Glutamatergic neuron (in vitro differentiated cells): ENCODE measurements at regions not wholly inside any gene's neighbourhood (a gene's known extent, or its start where the extent isn't known, plus 50 kb on each side); places are given as distances from the start of the nearest gene placed in this dataset.

ENCODE experiments used
- DNase-seq: peaks from one replicate; pipeline ENCODE4 v3.0.0; 2022
- H3K27ac Mint-ChIP-seq: one replicate; pipeline ENCODE4 v1.8.0; 2020; ENCODE audit warnings: mild to moderate bottlenecking, mixed read lengths, inconsistent platforms; ENCODE audit not compliant: unreplicated experiment
- H3K27me3 Mint-ChIP-seq: one replicate; pipeline ENCODE4 v1.8.0; 2020; ENCODE audit warnings: mild to moderate bottlenecking, moderate library complexity, mixed read lengths, inconsistent platforms; ENCODE audit not compliant: unreplicated experiment
- H3K36me3 Mint-ChIP-seq: one replicate; pipeline ENCODE4 v1.8.0; 2020; ENCODE audit warnings: mild to moderate bottlenecking, mixed read lengths, inconsistent platforms; ENCODE audit not compliant: unreplicated experiment
- H3K4me1 Mint-ChIP-seq: one replicate; pipeline ENCODE4 v1.8.0; 2020; ENCODE audit warnings: mild to moderate bottlenecking, low read depth, mixed read lengths, inconsistent platforms; ENCODE audit not compliant: unreplicated experiment
- H3K4me3 Mint-ChIP-seq: one replicate; pipeline ENCODE4 v1.8.0; 2020; ENCODE audit warnings: mild to moderate bottlenecking, mixed read lengths, inconsistent platforms; ENCODE audit not compliant: unreplicated experiment
- H3K9me3 Mint-ChIP-seq: one replicate; pipeline ENCODE4 v1.8.0; 2020; ENCODE audit warnings: mild to moderate bottlenecking, moderate library complexity, mixed read lengths, inconsistent platforms; ENCODE audit not compliant: unreplicated experiment
- CTCF ChIP-seq: fragments of 200-600 bp; sonication (generic); IDR thresholded peaks from one replicate; pipeline ENCODE4 v1.5.0; 2021; ENCODE audit not compliant: partially characterized antibody, unreplicated experiment

GRCh38 chr2:105626966-105627340 is 117.8 kb upstream of the NCK2 start:
- Mint-ChIP-seq H3K36me3 (no peaks in the 10 kb centered on the region), H3K4me1 (no peaks in the 10 kb centered on the region), H3K27ac (no peak overlapping the region), H3K4me3 (no peak overlapping the region), H3K9me3 (peaks cover 4% of the 10 kb centered on the region), H3K27me3 (peaks cover 2% of the 10 kb centered on the region)
- DNase-seq = no peak
- no peak for TF ChIP-seq CTCF

GRCh38 chr2:105626212-105626965 is 118.3 kb upstream of the NCK2 start:
- Mint-ChIP-seq H3K4me3 (no peak overlapping the region), H3K27me3 (peaks cover 2% of the 10 kb centered on the region), H3K36me3 (no peaks in the 10 kb centered on the region), H3K27ac (no peak overlapping the region), H3K9me3 (peaks cover 4% of the 10 kb centered on the region), H3K4me1 (no peaks in the 10 kb centered on the region)
- TF ChIP-seq CTCF = no peak
- no peak for DNase-seq

- H3K9me3 Mint-ChIP-seq = peaks cover 4% of the 10 kb centered on the region
- H3K4me3 Mint-ChIP-seq = no peak overlapping the region
- no peaks in the 10 kb centered on the region for H3K4me1 Mint-ChIP-seq
- no peaks in the 10 kb centered on the region for H3K36me3 Mint-ChIP-seq
- TF ChIP-seq CTCF = no peak
- no peak for DNase-seq
- no peak overlapping the region for H3K27ac Mint-ChIP-seq
- peaks cover 2% of the 10 kb centered on the region for H3K27me3 Mint-ChIP-seq
Observed at GRCh38 chr2:105625632-105626031, 119.1 kb upstream of the NCK2 start.

GRCh38 chr2:105621038-105621437 is 123.7 kb upstream of the NCK2 start:
- Mint-ChIP-seq H3K4me3 (no peak overlapping the region), H3K4me1 (no peaks in the 10 kb centered on the region), H3K9me3 (peaks cover 3% of the 10 kb centered on the region), H3K27ac (no peak overlapping the region), H3K27me3 (no peaks in the 10 kb centered on the region), H3K36me3 (no peaks in the 10 kb centered on the region)
- no peak for TF ChIP-seq CTCF
- DNase-seq = no peak

GRCh38 chr2:105618351-105618659 is 126.4 kb upstream of the NCK2 start:
- peaks cover 3% of the 10 kb centered on the region for H3K9me3 Mint-ChIP-seq
- no peak overlapping the region for H3K27ac Mint-ChIP-seq
- H3K4me3 Mint-ChIP-seq = no peak overlapping the region
- no peaks in the 10 kb centered on the region for H3K36me3 Mint-ChIP-seq
- no peak for TF ChIP-seq CTCF
- no peaks in the 10 kb centered on the region for H3K4me1 Mint-ChIP-seq
- H3K27me3 Mint-ChIP-seq = peaks cover 3% of the 10 kb centered on the region
- no peak for DNase-seq
